ENCODE measurements at regions not wholly inside any gene's neighbourhood (a gene's known extent, or its start where the extent isn't known, plus 50 kb on each side); places are given as distances from the start of the nearest gene placed in this dataset.

DNA sequence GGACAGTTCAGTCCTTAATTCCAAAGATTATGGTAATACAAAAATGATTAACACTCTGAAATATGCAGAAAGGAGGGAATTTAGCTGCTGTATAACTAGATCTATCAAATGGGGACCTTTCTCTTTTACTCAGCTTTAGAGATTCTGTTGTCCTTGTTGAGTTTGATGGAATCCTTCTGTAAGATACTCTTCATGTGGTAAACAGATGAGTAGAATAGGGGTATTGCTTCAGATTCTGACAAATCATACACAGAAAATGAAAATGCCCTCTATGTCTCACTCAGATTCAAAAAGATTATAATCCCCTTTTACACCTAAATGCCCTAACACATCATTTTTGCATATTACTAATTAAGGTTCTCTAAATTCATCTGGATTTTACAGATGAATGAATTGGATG lies 50.7 kb downstream of the ARHGAP35 start:
- no peak for DNase-seq (ENCODE audit: low read depth)

GRCh38 chr19:46913198-46913851 lies 52.5 kb downstream of the ARHGAP35 start:
- no peak for DNase-seq (ENCODE audit: low read depth)

GRCh38 chr19:46913852-46914430 lies 53.1 kb downstream of the ARHGAP35 start:
- DNase-seq (ENCODE audit: low read depth): peak; percentile 38

DNA sequence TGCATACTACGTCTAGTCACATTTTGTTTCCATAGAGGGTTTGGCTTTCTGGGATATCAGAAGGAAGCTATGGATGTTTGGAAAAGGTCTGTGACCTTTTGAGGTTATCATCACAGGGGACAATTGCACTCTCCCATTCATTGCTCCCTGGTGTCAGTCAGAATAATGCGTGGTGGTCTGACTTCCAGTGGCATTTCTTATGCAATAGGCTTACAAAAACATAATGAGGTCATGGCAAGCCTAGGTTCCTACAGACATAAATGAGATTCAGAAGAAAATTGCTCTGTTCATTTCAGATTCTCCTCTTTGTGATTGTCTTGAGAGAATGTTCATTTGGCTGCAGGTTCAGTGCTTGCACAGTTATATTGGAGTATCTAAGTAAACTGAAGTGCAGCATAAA lies 54.6 kb downstream of the ARHGAP35 start:
- no peak for DNase-seq (ENCODE audit: low read depth)

- DNase-seq (ENCODE audit: low read depth): no peak
These were observed 56.2 kb downstream of the ARHGAP35 start for GRCh38 chr19:46917002-46917401.

GRCh38 chr19:46919324-46919723 lies 58.5 kb downstream of the ARHGAP35 start:
- no peak for DNase-seq (ENCODE audit: low read depth)

DNA sequence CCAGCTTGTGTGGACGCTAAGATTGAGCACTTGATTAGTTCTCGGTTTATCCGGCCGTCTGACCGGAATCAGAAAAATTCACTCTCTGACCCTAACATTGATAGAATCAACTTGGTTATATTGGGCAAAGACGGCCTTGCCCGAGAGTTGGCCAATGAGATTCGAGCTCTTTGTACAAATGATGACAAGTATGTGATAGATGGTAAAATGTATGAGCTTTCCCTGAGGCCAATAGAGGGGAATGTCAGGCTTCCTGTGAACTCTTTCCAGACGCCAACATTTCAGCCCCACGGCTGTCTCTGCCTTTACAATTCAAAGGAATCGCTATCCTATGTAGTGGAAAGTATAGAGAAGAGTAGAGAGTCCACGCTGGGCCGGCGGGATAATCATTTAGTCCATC lies 59.6 kb downstream of the ARHGAP35 start:
- no peak for DNase-seq (ENCODE audit: low read depth)

GRCh38 chr19:46921071-46921470 lies 60.3 kb downstream of the ARHGAP35 start:
- no peak for DNase-seq (ENCODE audit: low read depth)

DNA sequence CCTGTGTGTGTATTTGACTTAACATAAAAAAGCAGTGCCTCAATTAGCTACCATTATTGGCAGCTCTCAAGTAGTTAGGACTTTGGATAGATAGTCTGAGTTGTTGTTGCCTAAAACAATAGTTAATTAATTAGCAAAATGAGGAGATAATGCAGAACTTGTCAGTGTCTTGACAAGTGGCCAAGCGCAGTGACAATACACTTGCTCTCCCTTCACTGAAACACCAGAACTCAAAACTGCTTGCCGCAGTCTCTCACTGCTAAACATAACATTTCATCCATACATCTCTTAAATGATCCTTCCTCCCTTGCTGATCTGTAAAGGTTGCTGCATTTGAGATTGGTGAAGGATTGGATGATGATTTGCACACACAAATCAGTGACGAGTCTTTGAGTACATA lies 61.7 kb downstream of the ARHGAP35 start:
- no peak for DNase-seq (ENCODE audit: low read depth)

GRCh38 chr19:46924874-46925547 lies 64.2 kb downstream of the ARHGAP35 start:
- peak; percentile 60 for DNase-seq (ENCODE audit: low read depth)

DNA sequence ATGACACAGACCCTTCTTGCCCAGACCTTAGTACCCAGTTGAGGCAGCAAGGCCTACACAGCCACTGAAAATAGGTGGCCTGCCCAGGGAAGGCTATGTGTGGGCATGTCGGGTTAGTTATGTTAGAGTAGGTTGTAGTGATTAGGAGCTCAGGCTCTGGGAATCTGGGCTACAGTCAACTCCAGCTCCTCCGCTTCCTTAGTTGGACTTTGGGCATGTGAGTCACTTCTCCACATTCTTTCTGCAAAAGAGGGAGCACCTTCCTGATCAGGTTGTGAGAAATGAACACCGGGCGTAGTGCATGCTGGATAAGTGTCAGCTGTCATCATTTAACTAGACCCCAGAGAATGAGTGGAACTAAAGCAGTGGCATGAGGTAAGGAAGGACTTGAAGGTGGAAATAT lies 64.8 kb downstream of the ARHGAP35 start:
- peak; percentile 60 for DNase-seq (ENCODE audit: low read depth)

DNA sequence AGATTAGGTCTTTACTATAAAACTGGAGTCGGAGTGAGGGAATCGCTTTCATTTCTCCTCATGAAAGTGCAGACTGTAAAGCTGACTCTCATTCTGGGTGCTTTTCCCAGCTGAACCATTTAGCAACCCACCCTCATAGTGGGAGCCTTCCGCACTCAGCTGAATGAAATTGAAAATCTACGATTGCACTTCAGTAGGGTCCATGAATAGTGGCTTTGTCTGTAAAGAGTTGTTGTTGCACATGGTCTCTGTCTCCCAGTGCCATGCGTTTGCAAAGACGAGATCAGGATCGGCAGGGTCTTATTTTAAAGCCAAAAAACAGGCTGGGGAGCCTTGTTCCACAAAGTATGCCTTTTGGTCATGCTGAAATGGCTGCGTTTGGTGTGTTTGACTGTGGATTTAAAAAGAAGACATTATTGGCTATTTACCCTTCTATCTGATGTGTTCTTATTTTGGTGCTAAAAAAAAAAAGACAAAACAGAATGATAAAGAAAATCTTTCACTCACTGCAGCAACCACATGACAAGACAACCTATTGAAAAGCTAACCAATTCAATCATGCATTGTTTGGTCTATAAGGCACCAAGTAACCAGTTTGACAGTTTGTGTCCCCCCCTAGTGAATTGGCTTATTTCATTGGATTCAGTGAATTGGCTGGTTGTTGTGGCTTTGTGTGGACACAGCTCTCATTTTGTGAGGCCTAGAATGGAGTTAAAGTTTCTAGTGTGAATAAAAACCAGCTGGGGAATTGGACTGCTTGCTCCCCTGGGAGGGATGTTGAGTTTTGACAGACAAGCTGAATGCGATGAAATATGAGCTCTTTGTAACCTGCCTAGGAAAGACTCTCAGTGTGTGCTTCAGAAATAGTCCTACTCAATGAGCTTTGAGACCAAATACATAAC lies 65.6 kb downstream of the ARHGAP35 start:
- DNase-seq (ENCODE audit: low read depth): no peak

- DNase-seq (ENCODE audit: low read depth): no peak
These were observed 66.3 kb downstream of the ARHGAP35 start for GRCh38 chr19:46927106-46927505.

DNA sequence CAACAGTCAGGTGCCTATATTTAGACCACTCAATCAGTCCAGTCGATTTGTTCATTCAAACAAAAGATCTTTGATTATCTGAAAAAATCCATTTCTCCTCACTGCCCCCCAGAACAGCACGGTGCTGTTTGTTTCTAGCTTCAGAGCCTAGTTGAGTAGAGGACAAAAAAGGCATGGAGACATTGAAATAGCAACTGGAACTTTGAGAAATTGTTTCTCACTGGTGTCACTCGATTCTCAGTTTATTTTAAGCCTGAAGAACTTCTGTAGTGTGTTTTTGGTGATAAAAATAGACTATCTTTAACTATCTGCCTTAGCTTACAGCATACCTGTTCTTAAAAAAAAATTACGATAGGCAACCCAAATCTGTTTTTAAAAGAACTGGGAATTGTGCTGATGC lies 67.1 kb downstream of the ARHGAP35 start:
- no peak for DNase-seq (ENCODE audit: low read depth)

DNA sequence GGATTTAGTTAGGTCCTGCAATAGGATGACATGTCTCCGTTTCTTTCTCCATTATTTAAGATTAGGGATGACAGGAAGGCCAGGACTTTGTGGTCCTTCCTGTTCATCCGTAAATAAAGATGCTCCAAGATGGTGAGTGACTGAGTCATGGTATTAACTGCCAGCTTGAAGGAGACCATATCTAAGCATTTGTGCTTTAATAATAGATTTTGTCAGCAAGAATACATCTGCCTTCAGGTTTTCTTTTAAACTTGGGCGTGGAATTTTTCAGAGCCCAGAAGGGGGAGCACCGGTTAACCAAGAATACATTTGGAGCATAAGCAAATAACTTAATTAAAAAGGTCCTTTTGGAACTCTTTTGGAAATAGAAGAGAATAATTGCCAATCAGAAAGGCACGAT lies 68.2 kb downstream of the ARHGAP35 start:
- DNase-seq (ENCODE audit: low read depth): no peak

DNA sequence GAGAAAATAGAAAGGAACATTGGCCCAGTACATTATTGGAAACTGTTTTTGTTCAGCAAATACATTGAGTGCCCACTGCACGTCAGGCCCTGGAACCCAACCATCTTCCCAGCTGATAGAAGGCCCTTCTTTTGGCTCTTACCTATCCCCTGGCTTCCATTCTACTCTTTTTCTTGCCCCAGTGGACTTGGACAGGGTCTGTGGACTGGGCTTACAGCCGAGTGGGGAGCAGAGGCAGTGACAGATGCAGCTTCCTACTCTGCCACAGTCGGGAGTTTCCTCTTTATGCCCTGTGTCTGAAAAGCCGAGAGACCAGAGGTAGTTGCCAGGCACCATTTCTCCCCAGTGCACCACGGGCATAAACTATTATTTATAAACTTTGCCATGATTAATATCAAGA lies 70.4 kb downstream of the ARHGAP35 start:
- no peak for DNase-seq (ENCODE audit: low read depth)

DNA sequence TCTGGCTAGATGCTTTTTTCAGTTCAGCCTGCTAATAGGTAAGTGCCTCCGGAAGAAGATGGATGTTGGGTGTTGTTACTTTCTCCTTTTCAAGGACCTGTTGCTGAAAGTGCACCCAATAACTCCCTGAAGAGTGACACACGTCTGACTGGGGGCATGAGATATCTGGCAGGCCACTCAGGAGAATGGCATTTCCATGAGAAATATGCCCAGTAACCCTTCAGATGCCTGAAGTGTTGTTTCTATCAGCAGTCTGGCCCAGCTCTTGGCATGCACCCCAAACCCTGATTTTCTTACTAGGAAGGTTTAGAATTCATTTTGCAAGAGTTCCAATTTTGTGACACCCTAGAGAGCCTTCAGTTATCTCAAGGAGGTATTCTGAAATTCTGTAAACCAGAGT lies 71.5 kb downstream of the ARHGAP35 start:
- peak; percentile 79 for DNase-seq (ENCODE audit: low read depth)

- DNase-seq (ENCODE audit: low read depth): no peak
These were observed 74.4 kb downstream of the ARHGAP35 start for GRCh38 chr19:46935066-46935663.

- DNase-seq (ENCODE audit: low read depth): no peak
These were observed 76.3 kb upstream of the NPAS1 start for GRCh38 chr19:46943150-46943946.

DNA sequence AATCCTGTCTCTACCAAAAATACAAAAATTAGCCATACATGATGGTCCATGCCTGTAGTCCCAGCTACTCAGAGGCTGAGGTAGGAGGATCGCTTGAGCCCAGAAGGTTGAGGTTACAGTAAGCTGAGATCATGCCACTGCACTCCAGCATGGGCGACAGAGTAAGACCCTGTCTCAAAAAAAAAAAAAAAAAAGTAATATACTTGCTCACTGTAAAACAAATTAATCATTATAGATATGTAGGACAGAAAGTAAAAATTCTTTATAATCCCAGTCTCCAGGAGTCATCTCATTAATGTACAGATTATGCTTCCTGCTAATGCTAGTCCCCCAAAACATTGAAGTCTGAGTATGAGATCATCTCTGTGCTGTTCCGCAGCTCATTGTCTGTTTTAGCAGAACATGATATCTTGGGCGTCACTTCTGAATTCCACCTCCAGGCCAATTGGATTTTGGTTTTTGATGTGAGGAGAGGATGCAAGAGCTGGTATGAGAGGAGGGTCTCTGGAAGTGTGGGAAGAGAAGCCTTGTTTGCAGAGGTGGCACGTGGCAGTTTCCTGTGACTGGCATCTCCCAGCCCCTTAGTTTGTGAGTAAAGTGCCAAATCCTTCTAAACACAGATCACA lies 75.4 kb upstream of the NPAS1 start:
- no peak for DNase-seq (ENCODE audit: low read depth)
